NAMALWA (cell line): ENCODE measurements at regions not wholly inside any gene's neighbourhood (a gene's known extent, or its start where the extent isn't known, plus 50 kb on each side); places are given as distances from the start of the nearest gene placed in this dataset.
A peak's percentile ranks its signal among the peaks of the same experiment; 100 is the strongest.

Source experiments
- DNase-seq: peaks from one replicate; pipeline ENCODE4 v3.0.0-alpha.2; 2015; ENCODE audit warnings: low spot score

DNA sequence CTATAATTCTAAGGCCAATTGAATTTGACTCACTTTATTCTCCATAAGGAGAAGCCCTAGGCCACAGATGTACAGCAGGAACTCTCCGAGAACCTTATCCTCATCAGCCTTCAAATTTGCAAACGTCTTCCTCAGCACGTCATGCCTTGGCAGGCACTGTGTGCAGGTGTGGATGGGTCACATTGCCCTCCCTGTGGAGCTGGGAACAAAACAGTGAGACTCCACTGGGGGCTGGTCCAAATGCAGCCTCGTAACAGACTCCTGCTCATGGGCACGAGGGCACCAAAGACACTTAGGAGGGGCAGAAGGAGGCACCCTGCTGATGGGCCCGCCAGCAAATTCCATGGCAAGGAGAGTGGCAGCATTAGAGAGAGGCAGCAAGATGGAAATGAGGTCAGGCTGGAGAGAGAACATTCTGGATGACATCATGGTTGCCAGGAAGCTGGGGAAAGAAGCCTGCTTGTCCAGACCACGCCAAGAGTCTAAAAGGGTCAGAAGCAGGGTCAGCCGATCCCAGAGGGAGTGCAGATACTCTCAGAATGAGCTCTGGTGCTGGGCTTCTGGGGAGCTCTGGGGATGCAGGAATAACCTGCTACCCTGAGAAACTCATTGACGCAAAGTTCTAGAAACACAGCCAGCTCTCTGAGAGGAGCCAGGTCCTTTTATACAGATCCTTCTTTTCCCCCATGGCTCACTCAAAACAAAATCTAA, 242.2 kb downstream of the B3GLCT start:
- no peak for DNase-seq

DNA sequence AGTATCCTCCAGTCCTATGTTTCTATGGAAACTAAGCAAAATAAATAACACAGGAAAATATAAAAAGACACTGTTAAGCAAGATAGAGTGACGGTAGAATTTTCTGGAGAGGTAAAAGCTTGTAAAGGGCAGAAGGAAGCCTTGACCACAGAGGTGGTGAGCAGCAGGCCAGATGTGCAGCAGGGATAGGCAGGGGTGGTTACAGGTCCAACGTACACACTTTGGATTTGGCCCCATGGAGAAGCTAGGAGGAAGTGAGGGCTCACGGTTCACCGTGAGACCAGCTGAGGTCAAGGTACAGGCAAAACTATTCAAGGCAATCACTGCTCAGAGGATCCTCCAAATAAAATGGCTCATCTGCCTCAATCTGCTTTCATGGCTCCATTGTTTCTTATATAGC, 242.8 kb downstream of the B3GLCT start:
- DNase-seq: no peak

DNA sequence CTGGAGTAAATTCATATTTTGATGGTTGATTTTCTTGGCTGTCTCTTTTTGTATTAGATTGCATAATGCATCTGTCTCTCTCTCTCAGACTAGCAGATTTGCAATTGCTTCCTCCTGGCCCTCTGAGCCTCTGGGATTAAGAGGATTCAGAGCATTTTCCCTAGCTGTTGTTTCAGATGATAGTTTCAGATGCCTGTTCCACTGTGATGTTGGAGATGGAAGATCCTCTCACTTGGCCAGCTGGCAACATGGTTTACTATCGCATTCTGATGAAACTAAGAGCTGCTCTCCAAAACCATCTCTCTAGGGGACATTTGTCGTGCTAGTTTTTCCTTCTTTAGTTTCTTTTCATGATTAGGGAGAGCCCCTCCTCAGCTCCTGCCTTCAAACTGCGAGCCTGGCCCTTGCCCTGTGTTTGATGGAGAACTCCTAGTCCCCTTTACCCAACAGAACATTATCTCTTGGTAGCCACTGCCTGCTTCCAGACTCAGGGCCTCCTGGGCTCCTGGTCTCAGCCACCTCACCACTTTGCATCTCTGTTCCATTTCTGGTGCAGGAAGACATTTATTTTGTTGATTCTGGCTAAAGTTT, 244.6 kb downstream of the B3GLCT start:
- DNase-seq: no peak

DNA sequence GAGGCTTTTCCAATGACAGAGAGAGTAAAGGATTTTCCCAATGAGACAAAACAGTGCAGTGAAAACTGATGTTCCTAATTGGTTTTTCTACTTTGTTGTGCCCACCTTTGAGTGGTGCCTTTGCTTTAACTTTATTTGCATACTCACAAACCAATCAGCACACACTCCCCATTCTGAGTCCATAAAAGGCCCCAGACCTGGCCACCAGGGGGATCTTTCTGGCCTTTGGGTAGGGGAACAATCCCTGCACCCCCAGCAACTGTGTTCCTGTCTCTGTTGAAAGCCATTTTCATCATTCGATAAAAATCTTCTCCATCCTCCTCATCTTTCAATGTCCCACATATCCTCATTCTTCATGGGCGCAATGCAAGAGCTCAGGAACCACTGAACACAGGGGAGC, 252.8 kb downstream of the B3GLCT start:
- DNase-seq: peak; percentile 5

DNA sequence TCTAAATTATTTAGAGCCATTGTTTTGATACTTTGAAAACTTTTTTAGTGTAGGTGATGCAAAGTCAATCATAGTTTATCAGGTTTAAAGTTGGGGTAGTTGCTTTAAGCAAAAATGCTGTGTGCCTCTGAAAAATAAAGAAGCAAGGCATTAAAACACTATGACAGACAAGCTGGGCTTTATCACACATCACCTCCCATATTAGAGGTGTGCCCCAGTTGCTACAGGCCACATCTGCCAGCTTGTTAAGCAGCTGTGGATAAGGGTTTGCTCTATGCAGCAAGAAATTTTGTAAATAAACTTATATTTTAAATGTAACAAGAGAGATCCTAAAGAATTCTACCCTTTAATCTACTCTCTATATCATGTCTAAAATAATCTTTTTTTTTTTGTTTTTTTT, 255.8 kb downstream of the B3GLCT start:
- no peak for DNase-seq

DNA sequence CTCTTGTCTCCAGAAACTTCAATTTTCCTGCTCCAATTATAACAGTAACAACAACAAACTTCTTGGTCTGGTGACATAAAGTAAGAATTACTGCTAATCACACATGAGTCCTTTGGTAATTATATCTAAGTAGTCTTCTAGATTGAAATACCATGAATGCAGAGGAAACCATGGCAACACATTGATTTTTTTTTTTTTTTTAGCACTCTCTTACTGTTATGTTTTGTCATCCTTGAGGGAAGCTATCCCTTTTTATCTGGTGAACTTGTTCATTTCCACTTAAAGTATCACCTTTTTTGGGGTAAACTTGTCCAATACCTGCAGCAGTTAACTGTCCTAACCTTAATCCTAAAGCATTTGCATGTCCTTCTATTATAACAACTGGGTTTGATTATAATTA, 256.3 kb downstream of the B3GLCT start:
- DNase-seq: no peak

DNA sequence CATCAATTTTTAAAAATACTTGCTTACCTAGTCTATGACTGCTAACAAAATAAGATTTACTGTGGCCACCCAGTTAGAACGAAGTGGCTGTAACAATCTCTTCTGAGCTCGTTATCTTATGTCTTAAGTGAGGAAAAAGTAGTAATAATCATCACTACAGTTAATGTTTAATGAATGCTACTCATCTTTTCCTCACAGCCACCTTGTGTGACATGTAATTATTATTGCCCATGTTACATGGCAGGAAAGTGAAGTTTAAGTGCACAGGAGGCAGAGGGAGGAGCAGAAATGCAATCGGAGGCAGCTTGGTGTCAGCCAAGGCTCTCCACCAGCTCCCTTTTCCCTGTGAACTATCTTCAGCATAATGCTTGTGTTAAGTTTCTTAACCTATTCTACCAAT, 260.3 kb downstream of the B3GLCT start:
- DNase-seq: no peak

DNA sequence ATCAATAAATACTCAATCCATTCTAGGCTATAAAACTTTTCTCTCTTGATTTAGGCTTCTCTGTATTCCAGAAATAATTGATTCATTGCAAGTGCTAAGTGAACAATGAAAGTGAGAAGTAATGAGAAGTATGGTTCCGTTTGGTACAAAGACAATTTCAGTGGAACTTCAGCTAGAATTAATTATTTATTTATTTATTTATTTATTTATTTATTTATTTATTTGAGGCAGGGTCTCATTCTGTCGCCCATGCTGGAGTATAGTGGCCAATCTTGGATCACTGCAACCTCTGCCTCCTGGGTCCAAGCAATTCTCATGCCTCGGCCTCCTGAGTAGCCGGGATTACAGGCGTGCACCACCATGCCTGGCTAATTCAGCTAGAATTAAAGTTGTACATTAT, 262.1 kb downstream of the B3GLCT start:
- no peak for DNase-seq

DNA sequence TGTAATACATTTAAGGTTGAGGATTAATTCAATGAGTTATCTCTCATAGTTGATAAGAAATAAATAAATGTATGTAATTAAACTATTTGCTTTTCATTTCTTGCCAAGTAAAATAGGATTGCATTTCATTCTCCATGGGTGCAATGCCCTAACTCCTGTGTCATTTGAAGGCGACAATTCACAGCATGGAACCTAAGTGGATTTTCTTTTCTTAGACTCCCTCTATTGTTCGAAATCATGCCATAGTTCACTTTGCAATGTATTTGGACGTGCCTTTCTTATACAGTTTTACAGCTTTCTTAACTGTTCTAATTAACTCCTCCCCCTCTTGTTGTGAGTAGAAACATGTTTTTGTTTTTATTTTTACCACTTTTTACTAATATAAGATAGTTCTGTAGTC, 263.0 kb downstream of the B3GLCT start:
- DNase-seq: no peak

DNA sequence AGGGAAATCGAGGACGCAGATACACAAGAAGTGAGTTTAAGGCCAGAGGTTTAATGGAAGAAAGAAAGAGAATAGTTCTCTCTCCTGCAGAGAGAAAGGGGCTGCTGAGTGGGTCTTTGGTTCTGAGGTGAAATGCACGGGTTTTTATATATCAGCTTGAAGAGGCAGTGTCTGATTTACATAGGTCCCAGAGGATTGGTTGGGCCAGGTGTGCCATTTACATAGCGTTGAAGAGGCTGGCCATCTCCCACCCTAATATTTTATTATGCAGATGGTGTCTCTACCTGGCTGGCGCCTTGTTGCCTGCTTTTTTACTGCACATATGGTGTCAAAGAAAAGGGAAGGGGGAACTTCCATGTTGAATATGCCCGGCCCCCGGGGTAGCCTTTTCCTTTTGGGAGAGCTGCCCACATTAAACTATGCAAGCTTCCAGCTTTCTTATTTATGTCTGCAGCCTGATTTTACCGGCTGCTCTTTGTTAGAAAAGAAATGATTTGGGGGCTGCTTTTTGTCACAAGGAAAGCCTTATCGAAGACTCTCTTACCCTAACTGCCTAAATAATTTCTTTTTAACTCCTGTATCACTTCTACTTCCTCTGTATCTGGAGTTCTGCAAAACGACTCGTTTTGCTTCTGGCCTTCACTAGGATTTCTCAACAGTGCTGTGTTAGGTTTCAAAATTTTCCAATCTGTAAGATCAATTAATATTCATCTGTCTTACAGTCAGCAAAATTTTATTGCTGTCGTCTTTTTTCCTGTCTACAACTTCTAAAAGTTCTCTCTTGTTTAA, 268.5 kb downstream of the B3GLCT start:
- DNase-seq: no peak

DNA sequence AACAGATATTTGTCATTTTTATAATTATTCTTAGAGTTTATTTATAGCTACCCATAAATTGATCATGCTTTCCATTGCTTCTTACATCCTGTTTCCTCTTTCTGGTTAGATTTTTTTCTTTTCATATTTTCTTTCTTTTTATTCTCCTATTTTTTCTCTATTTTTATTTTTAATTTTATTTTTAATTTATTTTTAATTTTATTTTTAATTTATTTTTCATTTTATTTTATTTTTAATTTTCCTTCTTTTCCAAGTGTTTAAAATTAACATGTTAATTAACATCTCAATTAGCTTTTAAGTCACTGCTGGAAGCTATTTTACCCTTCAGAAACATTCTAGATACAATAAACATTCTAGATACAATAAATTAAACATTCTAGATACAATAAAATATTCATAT, 269.6 kb downstream of the B3GLCT start:
- no peak for DNase-seq

DNA sequence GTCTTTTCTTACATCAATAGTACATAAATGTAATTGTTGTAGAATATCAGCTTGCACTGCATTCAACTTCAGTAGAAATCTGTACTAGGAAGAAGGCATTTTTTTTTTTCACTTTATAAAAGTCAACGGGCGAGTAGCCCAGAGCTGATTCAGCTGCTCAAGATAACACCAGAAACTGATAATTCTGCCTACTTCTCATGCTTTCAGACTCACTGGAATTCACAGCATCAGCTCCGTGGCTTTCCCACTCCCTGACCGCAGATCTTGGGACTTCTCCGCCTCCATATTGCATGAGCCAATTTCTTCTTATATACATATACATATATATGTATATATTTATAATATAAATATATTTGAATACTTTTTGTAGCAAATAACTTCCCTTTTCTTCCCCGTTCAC, 263.1 kb upstream of the RXFP2 start:
- no peak for DNase-seq

DNA sequence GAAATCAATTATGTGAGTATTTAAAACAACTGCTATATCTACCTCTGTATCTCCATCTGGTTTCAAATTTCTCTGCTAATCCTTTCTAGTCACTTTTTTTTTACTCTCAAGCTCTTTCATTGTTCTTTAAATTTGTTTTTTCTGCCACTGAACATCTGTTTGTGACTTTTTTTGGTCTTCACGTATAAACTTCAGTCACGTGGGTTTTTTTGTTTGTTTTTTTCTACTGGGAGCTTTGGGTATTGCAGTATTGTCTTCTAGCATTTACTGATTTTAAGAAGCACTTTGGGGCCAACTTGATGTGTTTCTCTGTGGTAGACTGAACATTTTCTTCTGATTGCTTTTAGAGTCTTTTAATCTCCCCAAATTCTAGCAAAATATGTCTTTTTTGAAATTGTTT, 262.6 kb upstream of the RXFP2 start:
- peak; percentile 8 for DNase-seq

DNA sequence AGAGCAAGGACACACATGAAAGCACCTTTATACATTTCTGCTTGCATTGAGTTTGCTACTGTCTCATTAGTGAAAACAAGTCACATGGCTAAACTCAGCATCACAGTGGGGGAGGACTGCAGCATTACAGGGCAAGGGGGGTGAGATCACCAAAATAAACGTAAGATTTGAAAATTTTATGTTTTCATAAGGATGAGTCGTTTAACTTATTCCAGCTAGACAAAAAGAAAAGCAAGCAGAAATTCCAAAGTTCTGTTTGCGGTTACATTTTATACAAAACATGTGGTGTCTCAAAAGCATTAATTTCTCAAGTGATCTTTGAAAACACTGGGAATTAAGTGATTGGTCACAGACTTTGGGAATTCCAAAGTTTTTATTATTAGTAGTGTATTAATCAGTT, 261.4 kb upstream of the RXFP2 start:
- DNase-seq: no peak

DNA sequence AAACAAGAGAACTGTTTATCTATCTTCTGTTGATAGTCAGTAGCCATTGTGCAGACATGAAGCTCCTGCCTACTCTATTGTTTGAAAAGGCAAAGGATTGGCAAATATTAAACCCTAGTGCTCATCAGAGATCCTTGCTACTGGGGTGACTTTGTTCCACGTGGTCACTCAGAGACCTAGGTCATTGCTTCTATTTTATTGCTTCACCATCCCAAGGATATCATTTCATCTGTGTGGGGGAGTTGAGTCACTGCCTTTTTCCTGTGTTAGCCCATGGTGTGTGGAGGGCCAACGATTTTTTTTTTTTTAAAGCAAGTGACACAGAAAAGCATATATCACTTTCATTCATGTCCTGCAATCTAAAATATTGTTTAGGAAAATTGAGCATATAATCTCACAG, 254.1 kb upstream of the RXFP2 start:
- DNase-seq: no peak

DNA sequence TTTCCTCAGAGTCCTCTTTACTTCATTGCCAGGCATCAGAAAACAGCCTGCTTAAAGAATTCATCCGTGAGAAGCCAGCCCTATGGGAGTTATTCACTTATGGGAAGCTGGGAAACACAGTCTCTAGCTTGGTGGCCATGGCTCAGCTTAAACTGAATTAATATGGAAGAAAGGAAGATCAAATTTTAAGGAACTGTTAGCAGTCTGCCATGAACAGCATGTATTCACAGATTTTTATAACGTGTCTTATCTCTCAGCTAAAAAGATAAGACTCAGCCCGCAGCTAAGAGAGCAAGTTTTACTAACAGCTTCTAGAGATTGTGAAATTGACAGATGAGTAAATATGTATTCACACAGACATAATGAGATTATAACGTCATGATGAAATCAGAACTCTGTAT, 253.7 kb upstream of the RXFP2 start:
- DNase-seq: no peak

DNA sequence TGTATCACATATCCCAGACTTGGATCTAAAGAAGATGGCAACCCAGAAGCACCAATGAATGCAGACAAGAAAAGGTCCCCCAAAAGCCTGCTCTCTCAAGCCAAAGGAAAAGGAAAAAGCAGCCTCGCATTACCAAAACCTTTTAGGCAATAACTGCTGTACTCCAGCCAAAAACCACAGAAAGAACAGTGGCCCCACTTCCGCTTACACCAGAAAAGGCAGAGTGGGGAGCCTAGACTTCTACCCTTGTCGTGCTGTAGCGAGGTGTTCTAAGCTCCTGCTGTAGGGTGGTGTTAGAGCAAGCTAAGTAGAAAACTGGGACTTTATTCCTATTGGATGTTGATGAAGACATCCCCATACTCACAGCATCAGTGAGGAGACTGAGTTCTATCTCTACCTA, 244.0 kb upstream of the RXFP2 start:
- no peak for DNase-seq

DNA sequence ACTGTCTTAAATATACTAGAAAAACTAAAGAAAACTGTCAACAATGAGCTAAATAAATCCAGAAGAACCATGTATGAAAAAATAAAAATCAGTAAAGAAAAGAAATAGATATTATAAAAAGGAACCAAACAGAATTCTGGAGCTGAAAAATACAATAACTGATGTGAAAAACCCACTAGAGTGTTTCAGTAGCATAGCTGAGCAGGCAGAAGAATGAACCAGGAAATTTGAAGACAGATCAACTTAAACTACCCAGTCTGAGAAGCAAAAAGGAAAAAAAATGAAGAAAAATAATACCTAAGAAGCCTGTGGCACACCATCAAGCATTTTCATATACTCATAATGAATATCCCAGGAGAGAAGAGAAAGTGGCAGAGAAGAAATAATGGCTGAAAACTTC, 240.1 kb upstream of the RXFP2 start:
- DNase-seq: no peak

DNA sequence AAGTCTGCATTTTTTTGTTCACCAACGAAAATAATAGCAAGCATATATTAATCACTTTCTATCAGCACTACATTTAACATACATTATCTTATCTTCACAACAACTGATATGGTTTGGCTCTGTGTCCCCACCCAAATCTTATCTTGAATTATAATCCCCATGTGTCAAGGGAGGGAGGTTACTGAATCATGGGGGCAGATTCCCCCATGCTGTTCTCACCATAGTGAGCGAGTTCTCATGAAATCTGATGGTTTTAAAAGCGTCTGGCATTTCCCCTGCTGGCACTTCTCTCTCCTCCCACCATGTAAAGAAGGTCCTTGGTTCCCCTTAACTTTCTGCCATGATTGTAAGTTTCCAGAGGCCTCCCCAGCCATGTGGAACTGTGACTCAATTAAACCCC, 235.7 kb upstream of the RXFP2 start:
- DNase-seq: no peak

DNA sequence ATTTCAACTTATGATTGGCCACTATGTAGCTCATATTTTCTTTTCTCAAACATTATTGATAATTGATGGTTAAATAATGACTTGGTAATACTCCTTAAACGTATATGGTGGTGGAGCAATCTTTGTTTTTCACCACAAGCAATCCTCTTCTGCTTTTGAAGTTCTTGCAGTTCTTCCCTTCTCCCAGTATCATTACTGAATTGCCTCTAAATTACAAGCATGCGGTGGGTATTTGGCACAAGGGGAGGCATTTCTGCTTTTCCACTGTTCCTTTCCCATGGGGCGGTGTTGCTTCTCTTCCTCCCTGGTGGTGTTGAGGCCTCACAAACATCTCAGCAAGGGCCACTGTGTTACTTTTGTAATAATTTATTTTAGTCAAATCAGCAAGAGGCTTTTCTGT, 234.4 kb upstream of the RXFP2 start:
- DNase-seq: no peak

DNA sequence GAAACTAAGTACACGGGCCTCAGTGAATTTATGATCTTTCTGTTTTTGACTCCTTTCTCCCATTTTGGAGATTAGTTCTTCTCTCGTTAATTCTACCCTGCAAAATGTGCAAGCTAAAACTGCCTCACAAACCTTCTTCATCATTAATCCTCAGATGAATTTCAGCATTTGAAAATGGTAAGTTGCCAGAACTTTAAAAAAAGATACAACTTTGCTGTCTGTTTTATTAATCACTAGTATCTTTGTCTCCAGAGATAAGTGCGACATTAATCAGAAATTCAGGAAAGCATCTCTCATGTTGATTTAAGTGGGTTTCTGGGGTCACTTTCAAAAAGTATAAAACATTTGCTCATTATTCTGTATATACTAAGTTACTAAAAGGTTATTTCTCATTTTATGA, 227.0 kb upstream of the RXFP2 start:
- DNase-seq: no peak

DNA sequence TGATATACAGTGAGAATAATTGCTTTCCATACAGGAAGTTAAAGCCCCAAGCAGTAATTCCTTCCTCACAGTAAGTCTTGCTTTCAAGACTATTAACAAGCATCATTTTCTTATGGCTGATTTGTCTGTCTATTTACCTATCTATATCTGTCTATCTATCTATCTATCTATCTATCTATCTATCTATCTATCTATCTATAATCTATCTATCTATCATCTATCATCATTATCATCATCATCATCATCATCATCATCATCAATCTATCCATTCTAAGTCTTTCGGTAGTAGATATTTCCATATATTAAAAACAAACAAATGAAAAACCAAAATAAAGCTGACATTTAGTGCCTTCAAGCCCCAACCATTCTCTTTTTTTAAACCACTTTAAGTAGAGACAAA, 224.4 kb upstream of the RXFP2 start:
- DNase-seq: no peak

DNA sequence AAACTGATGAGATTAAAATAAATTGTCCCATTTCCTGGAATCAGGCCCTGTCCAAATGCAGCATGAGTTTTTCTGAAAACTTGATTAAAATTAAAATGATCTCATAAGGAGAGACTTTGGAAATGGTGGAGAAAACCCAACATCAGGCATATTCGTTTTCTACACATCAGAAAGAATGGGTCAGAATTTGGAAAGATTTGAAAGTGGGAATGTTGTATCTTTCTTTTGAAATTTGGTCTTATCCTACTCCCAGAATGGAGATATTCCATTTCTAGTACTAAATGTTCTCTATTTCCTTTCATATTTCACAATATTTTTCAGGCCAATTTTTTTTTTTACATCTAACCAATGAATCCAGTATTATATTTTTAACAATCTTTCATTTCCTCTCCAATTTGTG, 223.9 kb upstream of the RXFP2 start:
- DNase-seq: no peak

DNA sequence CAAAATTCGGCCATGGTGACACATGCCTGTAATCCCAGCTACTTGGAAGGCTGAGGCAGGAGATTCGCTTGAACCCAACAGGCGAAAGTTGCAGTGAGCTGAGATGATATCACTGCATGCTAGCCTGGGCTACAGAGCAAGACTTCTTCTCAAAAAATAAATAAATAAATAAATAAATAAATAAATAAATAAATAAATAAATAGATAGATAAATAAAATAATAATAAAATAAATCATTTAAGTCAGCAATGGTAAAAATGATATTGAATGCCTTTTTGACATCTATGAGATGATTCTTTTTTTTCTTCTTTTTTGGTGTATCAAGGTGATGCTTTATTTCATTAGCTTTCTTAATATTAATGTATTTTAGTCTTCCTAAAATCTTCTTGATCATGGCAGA, 221.7 kb upstream of the RXFP2 start:
- no peak for DNase-seq
